HG02884 (cell line): ENCODE measurements at regions not wholly inside any gene's neighbourhood (a gene's known extent, or its start where the extent isn't known, plus 50 kb on each side); places are given as distances from the start of the nearest gene placed in this dataset.

Experiments
- ATAC-seq: cut with Tn5 transposase; IDR thresholded peaks from one replicate; pipeline ENCODE4 v1.9.1; 2021; ENCODE audit warnings: mild to moderate bottlenecking, moderate library complexity; ENCODE audit not compliant: unreplicated experiment

GRCh38 chr13:34401696-34402095, 540.4 kb upstream of the NBEA start:
- ATAC-seq = no peak

DNA sequence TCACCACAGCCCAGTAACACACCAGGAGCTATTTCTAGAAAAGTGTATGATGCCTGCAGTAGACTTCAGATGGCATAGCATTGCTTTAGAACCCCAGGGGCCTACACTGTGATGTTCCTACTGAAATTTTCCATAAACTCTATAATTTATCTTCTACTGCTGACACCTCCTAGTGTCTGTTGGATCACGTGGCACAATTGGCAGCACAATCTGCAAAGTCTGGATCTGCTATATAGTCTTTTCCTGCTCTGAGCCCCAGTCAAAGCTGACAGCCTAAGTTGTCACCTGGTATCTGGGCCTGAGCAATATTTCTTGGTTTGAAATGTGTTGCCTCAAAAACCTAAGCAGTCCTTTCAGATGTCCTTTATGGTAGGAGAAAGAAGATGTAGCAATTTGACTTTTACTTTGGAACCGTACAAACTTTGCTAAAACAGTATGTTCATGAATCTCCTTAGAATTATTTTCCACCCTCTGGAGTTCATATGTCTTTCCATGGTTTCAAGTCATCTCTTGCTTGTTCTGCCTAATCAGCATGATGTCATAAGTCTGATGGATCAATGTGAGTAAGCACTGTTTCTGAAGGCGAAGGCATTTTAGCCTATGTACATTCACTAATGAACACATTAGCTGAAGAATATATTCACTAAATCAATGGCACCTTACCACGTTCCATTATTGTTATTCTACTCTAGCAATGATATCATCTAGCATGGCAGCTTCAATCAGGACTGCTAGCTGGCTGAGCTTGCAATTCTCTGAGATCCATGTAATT, 536.5 kb upstream of the NBEA start:
- no peak for ATAC-seq

- ATAC-seq = no peak
Measured at GRCh38 chr13:34408640-34409039, 533.4 kb upstream of the NBEA start.

DNA sequence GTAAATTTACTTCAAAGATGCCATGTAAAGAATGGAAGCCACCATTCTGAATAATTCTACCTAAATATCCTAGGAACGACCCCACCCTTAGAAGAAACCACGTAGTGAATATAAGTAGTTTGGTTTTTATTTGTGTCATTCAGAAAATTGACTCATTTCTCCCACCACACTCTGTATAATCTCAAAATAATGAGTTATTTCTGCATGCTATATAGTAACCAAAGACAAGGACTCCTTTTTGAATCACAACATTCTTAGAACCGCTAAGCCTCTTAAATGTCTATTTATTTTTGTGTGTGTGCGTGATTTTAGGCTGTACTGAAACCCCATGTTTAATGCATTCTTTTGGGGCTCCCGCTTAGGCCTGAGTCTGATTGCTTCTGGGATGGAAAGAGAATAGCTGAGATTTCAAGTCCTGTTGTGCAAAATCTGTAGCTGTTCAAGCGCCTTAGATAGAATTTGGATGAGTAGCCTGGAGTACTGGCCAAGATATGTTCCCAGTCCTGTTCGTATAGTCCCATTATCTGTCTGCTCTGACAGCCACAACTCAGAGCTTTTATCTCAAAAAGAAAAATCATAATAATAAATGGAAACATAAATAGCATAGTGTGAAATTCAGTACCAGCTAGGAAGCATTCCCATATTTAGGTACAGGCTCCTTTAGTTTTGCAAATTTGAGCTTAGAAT, 532.4 kb upstream of the NBEA start:
- no peak for ATAC-seq

DNA sequence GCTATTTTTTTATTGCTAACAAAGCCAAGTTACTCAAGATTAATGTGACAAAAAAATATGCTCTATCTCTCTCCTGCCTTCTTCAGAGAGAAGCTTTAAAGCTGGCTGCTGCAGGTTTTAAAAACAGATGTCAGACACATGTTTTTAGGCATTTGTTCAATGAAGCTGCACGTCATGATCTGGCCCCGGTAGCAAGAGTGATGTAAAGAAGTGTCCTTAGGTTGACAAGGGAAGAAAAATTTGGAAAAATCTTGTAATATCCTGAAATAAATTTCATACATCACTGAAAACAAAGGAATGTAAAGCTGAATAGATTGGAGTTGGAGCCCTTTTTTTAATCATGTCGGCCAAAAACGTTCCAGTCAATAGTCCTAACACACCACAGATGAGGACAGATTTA, 531.4 kb upstream of the NBEA start:
- ATAC-seq = no peak

DNA sequence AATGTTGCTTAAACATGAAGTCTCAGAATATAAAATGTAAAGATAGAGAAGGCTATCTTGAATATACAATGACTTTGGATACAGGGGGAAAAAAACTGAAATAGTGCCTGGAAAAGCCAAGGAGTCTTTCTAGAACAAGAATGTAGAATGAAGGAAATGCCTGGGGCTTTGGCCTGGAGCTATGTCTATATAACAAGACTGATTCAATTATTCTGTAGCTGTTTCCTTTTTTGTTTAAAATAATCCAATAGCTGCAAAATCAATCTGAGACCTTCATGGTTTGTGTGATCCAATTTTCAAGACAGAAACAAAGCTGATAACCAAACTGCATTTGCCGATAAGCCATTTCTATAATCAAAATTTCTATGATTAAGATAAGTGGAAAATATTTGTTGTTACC, 530.9 kb upstream of the NBEA start:
- no peak for ATAC-seq

DNA sequence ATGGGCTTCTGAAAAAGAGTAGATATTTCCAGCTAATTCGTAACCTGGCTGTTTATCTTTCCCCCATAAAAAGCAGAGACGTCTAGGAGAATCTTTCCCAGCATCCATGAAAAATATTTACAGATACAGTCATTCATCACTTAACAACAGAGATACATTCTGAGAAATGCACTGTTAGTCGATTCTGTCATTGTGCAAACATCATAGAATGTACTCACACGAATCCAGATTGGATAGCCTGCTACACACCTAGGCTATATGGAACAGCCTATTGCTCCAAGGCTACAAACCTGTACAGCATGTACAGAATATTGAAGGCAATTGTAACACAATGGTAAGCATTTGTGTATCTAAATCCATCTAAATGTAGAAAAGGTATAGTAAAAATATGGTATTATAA, 530.2 kb upstream of the NBEA start:
- ATAC-seq = no peak

DNA sequence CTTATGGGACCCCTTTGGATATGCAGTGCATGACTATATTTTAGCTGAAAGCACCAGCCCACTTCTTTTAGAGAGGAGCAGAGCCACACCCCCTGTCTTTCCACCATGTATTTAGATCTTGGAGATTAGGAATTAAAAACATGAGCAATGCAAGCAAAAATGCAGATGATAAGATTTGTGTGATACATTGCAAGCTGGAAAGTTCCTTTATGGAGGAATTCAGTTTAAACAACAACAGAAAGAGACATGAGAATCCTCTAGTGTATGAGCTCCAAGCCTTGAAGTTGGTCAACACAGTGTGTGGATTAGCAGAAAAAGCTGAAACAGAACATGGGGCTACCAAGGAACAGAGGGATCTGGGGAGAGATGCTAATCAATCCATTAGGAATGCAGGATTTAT, 529.8 kb upstream of the NBEA start:
- ATAC-seq = no peak

DNA sequence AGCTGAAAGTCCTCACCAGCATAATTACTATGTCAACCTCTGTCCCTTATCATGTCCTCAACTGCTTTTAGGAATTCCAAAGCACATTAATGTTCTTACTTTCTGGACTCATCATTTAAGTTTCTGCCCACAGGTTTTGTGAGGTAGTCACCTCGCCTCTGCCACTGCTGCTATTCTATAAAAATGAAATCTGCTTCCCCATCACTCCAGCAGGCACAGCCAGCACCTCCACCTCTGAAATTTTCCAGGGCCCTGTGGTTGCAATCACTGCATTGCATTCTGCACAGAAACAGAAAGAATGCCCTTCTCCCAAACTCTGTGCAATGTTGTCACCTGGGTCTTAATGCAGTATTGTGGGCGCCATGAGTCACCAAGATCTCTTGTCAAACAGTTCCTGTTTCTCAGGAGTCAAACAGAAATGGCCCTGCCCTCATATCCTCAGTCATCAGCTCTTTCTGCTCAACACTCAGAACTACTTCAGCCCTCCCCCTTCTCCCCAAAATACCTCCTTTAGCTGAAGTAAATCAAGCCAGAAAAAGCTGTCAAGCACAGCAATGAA, 529.2 kb upstream of the NBEA start:
- ATAC-seq = no peak

DNA sequence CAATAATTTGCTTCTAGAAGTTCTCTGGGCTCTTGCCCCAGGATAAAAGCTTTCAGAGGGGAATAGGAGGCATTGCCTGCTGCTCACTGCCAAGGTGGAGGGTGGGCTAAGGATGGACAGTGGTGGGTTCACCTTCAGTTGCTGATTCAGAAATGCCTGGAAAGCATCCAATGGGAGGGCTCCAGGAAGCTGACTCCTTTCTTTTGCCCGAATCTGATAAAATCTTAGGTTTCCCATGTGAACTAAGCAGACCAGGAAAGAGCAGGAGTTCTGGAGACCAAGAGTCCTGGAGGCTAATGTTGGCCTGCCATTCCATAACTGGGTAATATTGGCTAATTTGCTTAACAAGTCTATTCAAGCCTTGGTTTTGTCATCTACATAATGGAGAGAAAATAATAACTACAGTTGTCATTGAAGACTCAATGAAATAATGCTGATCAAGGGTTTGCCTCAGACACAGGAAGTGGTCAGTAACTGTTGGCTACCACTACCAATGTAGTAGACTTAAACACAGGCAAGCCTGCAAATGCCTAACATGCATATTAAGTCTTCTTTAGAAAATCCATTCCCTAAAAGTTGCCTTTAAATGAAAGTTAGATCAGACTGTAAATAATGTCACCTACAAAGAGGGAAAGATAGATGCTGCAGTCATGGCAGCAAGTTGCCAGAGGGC, 528.4 kb upstream of the NBEA start:
- ATAC-seq = no peak

GRCh38 chr13:34414616-34415015, 527.5 kb upstream of the NBEA start:
- ATAC-seq = no peak

- ATAC-seq = no peak
Measured at GRCh38 chr13:34416971-34417380, 525.1 kb upstream of the NBEA start.

DNA sequence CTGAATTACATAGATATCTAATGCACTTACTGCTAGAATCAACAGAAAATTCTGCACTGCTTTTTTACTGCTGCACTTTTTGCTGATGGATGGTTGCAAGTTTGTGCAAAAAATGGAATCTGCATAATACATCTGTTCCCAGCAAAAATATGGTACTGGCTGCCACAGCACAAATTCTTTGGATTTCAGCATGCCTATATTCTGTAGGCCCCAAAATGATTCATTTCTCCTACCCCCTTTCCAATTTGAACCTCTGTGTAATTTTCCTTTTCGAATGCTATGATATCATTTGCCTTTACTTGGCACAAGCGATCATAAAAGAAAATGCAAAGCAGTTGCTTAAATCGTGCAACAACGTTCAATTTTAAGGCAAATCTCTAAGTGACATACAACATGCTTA, 524.2 kb upstream of the NBEA start:
- no peak for ATAC-seq

DNA sequence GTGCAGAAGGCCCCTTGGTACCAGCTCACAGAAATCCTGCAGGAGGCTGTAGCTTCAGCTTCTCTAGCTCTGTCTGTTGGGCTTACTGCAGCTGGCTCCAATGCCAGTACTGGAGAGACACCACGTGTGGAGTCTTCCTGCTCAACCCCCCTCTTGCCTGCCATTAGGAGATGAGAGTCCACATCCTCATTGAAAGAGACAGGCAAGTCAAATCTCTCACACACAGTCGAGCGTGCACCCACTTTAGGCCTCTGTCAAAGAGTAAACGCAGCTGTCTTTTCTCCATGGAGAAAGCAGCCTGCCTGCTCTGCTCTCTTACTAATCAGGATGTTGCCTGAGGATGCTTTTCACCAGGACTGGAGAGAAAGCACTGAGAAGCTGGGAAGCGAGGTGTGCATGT, 523.0 kb upstream of the NBEA start:
- ATAC-seq = no peak

DNA sequence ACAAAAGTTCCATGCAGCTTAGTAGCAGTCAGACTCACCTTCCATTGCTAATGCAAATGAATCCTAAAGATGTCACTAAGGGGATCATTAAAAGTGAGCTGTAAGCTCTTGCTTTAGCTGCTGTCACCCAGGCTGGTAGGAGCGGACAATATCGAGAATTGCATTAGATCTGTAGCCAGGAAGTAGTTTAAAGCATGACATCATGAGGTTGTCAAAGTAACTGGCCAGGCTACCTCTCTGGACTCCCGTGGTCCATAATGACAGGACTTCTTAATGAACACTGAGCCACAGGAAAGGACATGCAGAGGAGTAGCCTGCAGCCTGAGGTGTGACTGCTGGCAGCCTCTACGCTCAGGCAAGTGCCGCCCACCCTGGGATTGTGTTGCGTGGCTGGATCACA, 522.3 kb upstream of the NBEA start:
- no peak for ATAC-seq

DNA sequence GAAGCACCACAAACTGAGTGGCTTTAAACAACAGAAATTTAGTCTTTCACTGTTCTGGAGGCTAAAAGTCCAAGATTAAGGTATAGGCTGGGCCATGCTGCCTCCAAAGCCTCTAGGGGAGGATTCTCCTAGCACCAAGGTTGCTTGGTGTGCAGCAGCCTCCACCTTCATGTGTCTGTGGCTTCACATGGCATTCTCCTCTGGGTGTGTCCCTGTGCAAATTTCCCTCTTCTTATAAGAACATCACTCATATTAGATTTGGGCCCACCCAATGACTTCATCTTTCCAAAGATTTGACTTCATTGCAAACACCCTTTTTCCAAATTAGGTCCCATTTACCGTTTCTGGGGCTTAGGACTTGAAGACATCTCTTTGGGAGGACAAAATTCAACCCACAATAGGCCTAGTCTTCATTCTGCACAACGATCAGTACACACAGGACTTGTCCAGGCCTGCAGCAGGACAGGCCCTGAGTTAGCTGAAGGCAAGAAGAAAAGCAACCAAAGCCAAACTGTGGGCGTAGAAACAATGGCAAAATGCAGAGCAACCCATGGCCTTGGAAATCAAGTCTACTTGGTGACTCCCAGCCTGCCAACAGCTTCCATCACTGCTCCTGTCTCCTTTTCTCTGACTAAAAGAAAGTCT, 521.2 kb upstream of the NBEA start:
- ATAC-seq = no peak

- no peak for ATAC-seq
Measured at GRCh38 chr13:34421347-34421719, 520.7 kb upstream of the NBEA start.

GRCh38 chr13:34421858-34422475, 520.1 kb upstream of the NBEA start:
- no peak for ATAC-seq

DNA sequence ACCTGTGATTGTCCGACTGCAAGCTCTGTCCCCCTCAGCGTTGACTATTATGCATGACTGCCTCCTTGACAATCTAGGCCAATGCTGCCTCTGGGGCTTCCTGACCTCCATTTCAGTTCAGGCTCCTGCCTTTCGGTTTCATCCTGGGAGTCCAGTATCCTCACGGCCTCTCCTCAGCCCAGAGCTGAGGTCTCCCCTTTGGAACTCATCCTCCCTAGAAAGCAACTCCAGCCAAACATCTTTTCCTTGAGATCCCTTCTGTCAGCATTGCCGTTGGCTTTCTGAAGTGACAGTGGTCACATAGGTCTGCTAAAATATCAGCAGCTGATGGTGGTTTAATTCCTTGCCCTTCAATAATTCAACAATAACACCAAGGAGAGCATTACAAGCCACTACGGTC, 519.1 kb upstream of the NBEA start:
- ATAC-seq = no peak

GRCh38 chr13:34425327-34425949, 516.6 kb upstream of the NBEA start:
- ATAC-seq = no peak
